Hepatic stellate cell (primary cell): ENCODE measurements at regions not wholly inside any gene's neighbourhood (a gene's known extent, or its start where the extent isn't known, plus 50 kb on each side); places are given as distances from the start of the nearest gene placed in this dataset.

Experiments
- DNase-seq: peaks from one replicate; pipeline ENCODE4 v3.0.0; 2011; ENCODE audit warnings: low spot score

DNA sequence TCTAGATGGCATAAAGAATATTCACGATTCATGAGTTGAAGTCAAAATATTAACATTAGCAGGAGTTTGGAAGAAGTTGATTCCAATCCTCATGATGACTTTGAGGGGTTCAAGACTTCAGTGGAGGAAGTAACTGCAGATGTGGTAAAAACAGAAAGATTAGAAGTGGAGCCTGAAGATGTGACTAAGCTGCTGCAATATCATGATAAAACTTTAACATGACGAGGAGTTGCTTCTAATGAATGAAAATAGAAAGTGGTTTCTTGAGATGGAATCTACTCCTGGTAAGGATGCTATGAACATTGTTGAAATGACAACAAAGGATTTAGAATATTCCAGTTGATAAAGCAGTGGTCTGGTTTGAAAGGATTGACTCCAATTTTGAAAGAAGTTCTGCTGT is 70.1 kb upstream of the TMLHE start:
- DNase-seq: no peak

DNA sequence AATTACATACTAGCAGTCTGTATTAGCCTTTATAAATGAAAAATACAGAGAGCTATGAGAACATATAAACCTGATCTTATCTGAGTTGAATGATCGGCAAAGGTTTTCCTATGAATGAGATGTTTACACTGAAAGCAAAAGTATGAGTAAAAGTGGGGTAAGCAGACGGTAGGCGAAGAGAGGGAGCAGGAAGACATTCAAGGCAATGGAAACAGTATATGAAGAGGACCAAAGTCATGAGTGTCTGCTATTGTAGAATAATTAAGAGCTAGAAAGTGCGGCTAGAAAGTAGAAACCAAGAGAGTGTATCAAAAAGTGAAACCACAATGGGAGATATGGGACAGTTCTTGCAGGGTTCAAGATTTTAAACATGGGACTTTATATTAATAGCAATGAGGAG is 67.0 kb upstream of the TMLHE start:
- DNase-seq: no peak

DNA sequence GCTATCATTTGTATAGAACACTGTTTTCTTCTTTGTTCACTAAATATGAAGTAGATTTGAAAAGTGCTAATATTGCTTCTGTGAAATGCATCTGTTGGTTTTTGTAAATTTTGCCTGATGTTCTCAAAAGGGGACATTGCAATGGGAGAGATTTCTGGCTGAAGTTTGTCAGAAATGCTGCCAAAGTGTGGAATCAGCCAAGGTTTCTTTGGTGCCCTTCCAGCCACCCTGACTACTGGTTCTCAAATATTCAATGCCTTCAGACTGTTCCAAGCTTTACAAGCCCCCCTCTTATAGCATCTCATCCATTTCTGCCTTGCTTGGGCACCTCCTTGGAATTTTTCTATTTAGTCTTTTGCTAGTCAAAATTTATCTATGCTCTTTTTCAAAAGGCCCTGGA is 60.6 kb upstream of the TMLHE start:
- no peak for DNase-seq

DNA sequence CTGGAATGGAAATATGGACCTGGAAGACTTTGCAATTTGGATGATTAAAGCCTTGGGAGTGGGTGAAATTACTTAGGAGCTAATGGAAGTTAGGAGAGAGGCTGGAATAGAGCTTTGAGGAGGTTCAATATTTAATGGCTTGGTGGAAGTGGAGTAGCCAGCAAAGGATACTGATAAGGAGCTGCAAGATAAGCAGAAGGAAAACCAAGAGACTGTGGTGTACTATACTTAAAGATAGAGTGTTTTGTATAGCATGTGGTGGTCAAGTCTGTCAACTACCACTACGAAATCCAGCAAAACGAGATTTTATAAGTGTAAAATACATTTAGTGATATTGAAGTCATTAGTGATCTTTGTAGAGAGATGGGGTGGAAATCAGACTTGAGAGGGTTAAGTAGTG is 54.0 kb upstream of the TMLHE start:
- no peak for DNase-seq
